HG03432 (cell line): ENCODE measurements at regions not wholly inside any gene's neighbourhood (a gene's known extent, or its start where the extent isn't known, plus 50 kb on each side); places are given as distances from the start of the nearest gene placed in this dataset.

Experiments
- ATAC-seq: cut with Tn5 transposase; IDR thresholded peaks from one replicate; pipeline ENCODE4 v1.9.1; 2021; ENCODE audit warnings: mild to moderate bottlenecking, moderate library complexity; ENCODE audit not compliant: unreplicated experiment

DNA sequence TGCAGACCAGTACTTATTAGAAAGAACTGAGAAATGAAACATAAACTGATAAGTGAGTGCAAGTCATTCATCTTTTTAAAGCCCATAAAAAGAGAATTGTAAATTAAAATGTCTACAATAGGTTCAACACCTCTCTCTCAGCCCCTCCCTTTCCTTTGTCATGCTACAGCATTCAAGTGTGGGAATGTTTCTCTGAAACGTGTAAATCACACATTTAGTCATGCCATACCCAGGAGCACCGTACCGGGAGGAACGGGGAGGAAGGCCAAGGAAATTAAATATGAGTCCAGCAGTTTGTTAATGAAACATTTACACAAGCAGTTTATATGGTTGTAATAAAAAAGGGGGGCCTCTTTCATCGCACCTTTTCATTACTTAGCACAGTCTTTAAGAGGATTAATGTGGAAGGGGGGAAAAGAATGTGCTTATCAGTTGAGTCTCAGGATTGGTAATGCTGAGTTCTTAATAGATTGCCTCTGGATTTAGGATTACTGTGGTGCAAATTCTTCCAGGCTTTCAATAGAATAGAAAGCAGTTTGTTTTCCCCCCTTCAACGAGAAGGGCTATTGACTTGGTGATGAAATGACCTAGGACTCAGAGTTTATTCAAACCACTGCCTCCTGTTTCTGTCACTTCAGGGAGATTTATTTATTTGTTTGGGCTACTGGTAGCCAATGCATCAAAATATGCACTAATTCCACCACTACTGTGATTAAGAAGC, 176.0 kb upstream of the ZNF608 start:
- peak; percentile 16 for ATAC-seq

DNA sequence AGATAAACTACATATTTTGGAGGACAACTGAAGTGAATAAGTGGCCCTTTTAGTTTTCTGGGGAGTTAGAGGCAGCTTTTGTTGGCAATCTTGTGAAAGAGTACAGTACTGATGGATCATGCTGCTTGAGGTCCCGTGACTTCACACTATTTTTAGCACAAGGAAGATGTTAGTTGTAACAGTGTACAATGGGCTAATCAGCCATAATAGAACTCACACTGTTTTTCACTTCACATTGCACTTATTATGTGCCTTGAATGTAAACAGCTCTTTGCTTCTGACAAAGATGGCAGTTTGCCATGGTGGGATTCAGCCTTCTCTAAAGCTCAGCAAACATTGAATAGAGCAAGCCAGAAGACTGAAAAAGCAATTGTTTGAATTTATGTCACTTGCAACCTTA, 176.7 kb upstream of the ZNF608 start:
- ATAC-seq, result no peak

DNA sequence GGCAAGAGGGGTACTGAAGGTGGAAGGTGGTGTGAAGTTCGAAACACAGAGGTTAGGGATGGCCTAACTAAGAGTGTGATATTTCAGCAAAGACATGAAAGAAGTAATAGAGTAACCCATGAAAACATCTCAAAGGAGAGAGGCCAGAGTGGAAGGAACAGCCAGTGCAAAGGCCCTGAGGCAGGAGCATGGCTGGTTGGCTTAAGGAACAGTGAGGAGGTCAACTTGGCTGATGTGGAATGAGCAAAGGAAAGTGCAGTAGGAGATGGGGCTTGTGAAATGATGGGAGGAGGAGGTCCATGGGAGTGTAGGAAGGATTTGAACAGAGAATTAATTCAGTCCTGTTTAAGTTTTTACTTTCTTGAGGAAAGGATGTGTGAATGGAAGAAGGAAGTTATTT, 178.3 kb upstream of the ZNF608 start:
- ATAC-seq, result no peak

DNA sequence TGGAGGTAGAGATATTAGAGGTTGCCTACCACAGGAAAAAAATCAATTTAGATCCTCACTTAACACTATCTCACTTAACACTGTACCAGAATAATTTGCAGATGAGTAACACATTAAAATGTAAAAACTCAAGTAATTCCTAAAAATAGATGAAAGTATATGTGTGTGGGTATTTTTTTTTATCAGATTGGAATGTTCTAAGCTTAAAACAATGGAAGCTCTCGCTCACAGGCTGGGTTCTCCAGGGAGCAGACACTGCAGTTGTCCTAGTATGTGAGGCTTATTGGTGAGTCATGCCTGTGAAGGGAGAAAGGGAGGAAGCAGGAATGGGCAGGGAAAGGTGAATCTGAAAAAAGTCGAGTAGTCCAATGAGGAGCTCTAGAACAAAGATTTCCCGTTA, 181.3 kb upstream of the ZNF608 start:
- ATAC-seq, result no peak

DNA sequence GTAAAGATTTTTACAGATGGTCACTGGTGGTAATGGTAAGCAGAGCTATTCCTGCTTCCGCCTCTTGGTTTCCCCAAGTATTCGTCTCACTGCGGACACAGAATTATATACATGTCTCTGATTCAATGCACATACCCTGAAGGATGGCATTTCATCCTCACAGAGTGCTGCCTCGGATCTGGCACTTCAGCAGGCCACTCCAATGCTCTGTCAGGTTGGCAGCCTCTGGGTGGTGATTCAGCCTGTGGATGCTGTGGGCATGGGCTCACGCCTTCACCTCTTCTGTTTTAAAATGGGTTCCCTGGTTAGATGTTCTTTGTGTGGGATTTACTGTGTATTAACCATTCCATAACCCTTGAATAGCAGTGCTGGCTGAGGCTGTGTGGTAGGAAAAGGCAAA, 182.6 kb upstream of the ZNF608 start:
- no peak for ATAC-seq

DNA sequence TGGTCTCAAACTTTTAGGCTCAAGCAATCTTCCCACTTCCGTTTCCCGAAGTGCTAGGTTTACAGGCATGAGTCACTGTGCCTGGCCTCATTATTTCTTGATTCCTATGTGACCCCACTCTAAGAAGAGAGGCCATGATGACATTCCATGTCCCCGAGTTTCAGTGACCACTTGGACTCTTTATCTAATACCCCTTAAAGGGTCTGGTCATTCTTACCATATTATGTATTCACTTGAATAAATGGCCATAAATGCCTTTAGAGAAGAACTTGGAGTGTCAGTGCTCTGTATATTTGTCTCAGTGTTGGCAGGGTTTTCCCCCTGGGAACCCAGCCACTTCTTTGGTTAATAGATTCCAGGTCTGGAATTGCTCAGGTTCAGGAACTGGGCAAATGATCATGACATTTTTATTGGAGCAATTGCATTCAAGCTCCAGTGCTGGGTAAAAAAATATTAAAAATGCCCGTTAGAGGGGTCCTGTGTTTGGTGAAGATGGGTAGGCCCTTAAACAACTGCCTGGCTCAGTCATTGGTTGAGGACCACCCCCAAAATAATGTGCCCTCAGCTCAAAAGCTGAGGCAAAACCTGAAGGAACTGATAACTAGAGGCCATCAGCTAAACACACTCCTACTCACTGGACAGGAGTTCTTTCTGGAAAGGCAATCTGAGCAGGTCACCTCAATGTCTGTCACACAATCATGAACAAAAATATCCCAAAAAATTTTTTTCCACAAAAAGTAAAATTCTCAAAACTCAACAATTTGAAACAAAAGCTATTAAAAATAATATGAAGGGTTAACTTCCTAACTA, 186.6 kb upstream of the ZNF608 start:
- no peak for ATAC-seq

DNA sequence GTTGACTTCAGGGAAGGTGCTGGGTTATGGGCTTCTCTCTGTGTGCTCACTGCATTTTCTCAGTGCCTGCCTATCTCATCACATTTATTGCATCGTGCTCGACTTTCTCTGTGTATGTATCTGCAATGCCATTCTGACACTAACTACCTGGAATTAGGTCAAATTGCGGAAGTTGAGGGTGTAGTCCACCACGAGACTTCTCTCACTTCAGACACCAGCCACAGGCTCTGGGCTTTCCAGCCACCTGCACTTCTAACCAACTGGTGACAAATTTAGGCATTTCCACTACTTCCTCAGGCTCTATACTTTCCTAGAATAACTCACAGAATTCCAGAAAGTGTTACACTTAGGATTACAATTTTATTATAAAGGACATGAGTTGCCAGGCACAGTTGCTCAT, 188.6 kb upstream of the ZNF608 start:
- peak; percentile 70 for ATAC-seq

DNA sequence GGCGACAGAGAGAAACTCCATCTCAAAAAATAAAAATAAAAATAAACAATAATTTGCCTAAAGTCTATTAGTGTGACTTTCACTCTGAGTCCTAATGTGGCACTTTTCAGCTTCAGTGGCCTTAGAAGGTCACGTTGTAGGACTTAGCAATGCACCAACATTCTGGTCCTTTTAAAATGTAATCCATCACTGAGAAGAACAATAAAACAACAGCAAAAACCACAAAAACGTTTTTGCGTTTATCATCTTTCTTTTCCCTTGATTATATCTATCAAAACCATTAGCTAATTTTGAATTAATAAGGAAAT, 190.1 kb upstream of the ZNF608 start:
- peak; percentile 54 for ATAC-seq

DNA sequence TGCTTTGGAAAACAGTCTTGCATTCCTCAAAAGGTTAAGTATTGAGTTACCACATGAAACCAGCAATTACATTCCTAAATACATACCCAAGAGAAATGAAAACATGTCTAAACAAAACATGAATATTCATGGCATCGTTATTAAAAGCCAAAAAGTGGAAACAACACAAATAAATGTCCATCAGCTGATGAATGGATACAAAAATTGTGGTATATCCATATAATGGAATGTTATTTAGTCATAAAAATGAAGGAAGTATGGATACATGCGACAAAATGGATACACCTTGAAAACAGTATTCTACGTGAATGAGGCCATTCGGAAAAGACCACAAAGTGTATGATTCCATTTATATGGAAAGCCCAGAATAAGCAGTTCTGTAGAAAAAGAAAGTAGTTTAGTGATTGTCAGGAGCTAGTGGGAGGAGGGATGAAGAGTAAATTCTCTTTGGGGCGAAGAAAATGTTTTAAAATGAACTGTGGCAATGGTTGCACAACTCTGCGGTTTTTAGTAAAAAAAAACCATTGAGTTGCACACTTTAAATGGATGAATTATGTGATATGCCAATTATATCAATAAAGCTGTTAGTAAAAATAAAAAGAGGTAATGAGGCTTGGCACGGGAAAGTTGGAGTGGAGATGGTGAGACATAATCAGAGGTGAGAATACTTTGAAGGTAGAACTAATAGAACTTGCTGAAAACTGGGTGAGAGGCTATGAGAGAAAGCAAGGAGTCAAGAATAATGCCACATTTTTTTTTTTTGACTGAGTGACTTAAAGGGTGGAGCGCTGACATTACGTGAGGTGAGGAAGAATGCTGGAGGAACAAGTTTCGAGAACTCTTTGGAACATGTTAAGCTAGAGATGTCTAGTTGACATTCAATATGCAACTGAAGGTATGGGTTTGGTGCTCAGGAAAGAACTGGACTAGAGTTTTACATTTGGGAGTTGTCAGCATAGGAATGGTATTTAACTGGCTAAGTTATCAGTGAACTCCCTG, 194.9 kb upstream of the ZNF608 start:
- no peak for ATAC-seq

DNA sequence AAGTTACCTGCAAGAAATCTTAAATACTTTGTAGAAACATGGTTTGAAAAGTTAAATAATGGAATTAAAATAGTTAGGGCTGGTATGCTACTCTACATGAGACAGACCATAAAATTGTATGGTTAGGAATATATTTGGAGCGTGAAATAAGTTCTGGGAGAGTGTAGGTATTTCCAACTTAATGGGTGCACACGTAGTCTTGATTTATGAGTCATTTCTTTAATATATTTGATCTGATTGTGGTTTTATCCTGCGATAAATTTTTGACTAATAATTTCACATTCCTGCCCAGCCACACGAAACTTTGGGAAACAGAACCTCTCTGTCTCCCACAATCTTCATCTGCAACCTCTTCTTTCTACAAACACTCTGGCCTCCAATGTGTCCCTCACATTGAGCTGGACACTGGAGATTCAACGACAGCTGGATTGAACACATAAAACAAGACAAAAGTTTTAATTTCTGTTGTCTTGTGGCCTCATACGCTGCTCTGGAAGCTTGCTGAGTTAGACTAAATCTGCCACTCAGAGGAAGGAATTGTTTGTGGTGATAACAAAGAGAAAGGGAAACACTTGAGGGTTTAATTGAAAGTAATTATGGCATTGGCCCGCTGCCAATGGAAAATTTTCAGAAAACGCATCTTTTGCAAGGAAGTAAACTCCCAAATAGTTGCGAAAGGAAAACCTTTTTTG, 201.8 kb upstream of the ZNF608 start:
- no peak for ATAC-seq

DNA sequence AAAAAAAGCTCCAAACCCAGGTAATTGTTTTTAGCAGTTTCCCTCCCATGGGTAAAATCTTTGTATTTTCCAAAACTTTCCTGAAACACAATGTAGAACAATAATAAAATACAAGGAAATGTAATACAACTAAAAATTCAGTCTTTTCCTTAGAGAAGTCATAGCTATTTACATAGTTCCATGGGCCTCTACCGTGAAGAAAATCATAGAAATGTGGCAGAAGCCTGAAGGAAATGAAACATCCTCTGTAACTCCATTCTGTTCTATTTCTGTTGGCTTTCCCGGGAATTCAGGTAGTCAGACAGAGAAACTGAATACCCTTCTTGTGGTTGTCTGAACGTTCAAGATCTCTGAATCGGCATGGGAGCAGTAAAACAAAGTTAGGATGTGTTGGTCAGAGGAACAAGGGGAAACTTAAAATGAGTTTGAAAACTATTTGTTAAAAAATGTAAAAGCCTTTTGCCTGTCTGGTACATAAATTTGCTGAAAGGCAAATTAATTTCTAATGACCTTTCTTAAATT, 202.4 kb upstream of the ZNF608 start:
- ATAC-seq, result no peak

DNA sequence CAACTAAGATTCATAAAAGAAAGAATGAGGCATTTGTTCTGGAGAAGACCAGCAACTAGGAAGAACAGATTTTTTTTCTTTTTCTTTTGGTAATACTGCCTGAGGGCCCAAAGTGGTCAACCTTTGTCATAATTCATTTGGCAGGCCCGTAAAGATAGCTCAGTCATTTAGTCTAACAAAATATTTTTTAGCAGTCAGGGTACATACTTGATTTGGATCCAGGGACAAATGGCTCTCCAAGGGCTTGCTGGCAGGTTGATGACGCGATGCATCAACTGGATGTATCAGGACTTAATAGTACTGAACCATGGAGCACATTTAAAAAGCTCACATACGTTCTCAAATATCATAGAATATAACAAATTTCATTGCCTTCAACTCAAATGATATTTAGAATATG, 203.4 kb upstream of the ZNF608 start:
- no peak for ATAC-seq

DNA sequence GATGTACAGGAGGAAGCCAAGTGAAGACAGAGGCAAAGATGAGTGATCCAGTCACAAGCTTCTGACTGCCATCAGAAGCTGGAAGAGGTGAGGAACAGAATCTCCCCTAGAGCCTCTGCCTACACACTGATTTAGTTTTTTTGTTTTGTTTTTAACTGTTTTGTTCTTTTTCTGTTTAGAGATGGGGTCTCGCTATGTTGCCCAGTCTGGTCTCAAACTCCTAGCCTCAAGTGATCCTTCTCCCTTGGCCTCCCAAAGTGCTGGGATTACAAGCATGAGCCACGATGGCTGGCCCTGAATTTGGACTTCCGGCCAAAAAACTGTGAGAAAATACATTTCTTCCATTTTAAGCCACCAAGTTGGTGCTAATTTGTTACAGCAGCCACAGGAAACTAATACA, 204.7 kb upstream of the ZNF608 start:
- no peak for ATAC-seq

DNA sequence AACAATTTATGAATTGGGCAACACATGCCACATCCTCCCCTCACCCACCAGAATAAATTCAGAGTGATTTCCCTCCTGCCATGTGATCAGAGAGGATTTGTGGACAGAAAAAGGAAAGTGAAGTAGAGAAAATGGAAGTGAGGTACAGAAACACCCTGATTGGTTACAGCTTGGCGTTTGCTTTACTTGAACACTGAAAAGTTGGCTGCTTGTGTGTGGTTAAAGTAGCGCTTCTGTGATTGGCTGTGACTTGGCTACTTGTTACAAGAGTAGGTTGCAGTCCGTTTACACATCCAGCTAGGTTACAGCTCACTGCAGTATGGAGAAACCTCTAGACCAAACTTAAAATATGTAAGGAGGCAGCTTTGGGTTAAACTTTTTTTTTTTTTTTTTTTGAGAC, 205.2 kb upstream of the ZNF608 start:
- ATAC-seq, result peak; percentile 77

DNA sequence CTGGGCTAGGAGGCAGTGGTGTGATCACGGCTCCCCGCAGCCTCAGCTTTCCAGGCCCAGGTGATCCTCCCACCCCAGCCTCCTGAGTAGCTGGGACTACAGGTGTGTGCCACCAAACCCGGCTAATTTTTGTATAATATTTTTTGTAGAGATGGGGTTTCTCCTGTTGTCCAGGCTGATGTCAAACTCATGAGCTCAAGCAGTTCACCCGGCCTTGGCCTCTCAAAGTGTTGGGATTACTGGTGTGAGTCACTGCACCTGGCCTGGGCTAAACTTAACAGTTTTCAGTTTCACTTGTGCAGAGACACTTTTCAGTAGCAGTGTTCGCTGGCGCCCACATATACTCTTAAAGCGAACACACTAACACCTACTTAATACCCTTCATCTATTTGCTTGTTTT, 205.6 kb upstream of the ZNF608 start:
- ATAC-seq, result peak; percentile 94

DNA sequence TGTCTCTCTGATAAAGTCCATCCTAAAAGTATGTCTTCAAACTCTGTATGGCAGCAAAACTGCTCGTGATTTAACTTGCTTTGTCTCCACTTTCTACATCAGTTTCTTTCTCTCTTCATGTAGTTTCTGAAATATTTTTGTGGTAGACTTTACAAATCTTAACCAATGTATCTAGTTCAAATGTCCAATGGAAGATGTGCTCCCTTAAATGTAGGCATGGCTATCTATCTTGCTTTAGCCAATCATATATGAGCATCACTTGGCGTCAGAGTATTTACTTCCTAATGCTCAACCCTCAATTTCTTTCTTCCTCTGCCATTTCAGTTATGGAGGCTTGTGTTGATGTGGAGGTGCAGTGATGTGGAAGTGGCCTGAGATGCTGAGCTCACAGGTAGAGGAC, 206.1 kb upstream of the ZNF608 start:
- peak; percentile 58 for ATAC-seq

DNA sequence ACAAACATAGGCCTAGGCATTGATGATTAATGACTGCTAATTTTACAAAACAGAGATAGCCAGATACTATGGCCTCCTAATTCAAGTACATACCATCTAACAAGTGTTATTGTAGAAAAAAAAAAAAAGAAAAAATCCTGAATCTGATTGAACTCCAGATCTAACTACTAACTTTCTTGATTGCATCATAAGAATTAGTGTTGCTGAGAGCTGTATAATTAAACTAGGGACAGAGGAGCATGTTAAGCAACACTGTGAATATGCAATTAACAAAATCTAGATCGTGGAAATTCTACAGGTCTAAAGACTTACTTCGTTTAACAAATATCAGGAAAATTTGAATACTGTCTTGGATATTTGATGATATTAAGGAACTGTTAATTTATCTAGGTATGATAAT, 208.3 kb upstream of the ZNF608 start:
- ATAC-seq, result no peak

DNA sequence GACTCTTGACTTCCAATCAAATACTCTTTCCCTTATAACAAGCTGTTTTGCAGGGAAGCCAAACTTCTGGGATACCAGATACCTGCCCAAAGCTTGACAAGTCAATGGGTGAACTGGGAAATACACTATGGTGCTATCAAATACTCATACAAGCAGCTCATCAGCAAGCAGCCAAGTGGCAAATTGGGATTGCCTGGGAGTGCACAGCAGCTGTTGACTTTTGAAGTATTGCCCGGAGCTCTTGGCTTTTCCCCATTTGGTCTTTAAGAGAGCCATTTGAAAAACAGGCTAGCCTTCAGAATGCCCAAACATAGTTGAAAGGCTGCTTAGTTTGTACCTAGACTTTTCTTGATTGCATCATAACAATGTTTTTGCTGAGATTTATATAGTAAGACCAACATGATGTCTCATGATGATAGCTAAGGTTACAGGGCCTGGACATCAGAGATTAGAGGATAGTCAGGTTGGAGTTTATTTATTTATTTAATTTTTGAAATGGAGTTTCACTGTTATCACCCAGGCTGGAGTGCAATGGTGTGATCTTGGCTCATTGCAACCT, 210.1 kb upstream of the ZNF608 start:
- no peak for ATAC-seq

DNA sequence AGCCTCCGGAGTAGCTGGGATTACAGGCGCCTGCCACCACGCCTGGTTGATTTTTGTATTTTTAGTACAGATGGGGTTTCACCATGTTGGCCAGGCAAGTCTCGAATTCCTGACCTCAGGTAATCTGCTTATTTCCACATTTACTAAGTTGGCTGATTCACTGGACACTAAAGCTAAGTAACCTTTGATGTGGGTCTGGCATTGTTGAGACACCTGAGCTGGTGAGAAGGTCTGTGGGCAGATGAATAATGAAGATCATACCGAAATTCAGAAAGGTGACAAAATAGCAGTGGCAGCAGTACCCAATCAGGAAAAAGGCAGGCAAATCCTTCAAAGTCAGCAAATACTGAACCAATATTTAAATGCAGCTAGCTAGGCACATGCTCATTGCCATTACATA, 210.6 kb upstream of the ZNF608 start:
- no peak for ATAC-seq

DNA sequence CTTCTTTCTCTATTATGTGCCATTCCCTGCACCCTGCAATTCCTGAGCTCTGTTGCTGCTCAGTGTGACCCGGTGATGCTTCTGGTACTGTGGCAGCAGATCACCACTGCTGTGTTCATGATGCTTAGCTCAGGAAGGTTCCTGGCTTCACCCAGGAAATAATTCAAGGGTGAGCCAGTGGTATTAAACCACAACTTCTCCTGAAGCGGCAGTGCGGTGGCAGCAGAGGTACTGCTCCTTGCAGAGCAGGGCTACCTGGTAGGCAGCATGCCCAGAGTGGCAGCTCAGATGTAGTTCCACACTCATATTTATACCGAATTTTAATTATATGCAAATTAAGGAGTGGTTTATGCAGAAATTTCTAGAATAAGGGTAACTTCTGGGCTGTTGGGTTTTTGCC, 213.8 kb upstream of the ZNF608 start:
- no peak for ATAC-seq
